Left lung (tissue), 4 donors: ENCODE measurements at regions not wholly inside any gene's neighbourhood (a gene's known extent, or its start where the extent isn't known, plus 50 kb on each side); places are given as distances from the start of the nearest gene placed in this dataset.

Source experiments
- ATAC-seq: fragments of 200-7000 bp; cut with Tn5 transposase; one replicate; pipeline ENCODE4 v1.9.1; 2020; ENCODE audit warnings: moderate library complexity
- DNase-seq, 4 donors: peaks; one replicate each; pipeline ENCODE4 v3.0.0-alpha.2; 2013 to 2020
- H3K27ac ChIP-seq, 2 donors: fragments of 200-600 bp; sonication (generic) in 1 of 2; one replicate each; pipeline versions ENCODE4 v1.5.0 to v1.8.0; 2020 to 2021
- H3K27me3 ChIP-seq, 2 donors: fragments of 200-600 bp; sonication (generic) in 1 of 2; one replicate each; pipeline versions ENCODE4 v1.5.0 to v1.8.0; 2020 to 2021
- H3K36me3 ChIP-seq, 2 donors: fragments of 200-600 bp; sonication (generic) in 1 of 2; one replicate each; pipeline versions ENCODE4 v1.5.0 to v1.8.0; 2020 to 2021
- H3K4me1 ChIP-seq, 2 donors: fragments of 200-600 bp; one replicate each; pipeline ENCODE4 v1.8.0; 2021
- H3K4me3 ChIP-seq, 2 donors: fragments of 200-600 bp; sonication (generic) in 1 of 2; one replicate each; pipeline versions ENCODE4 v1.5.0 to v1.8.0; 2020 to 2021; ENCODE audit warnings: mild to moderate bottlenecking in 1 of 2
- H3K9me3 ChIP-seq, 2 donors: fragments of 200-600 bp; sonication (generic) in 1 of 2; one replicate each; pipeline versions ENCODE4 v1.5.0 to v1.8.0; 2020 to 2021
- CTCF ChIP-seq, 2 donors: fragments of 200-600 bp; sonication (generic) in 1 of 2; IDR thresholded peaks; one replicate each; pipeline versions ENCODE4 v1.5.0 to v1.8.0; 2021; ENCODE audit warnings: antibody characterized with exemption in 2 of 2
- intact Hi-C, 2 donors: fragments of 100-400 bp; cut with DNase I; formaldehyde crosslinking; loops; one replicate each; pipeline versions ENCODE4 v1.11.2 to v1.14.2; 2022
- donor health status: DM: no; HTN: yes; CAD: no.
- donor health status: DM: no; HTN: no; CAD: no.

GRCh38 chr6:43992126-43992663, 135.1 kb downstream of the MRPL14 start:
- no peak overlapping the region for H3K4me3 ChIP-seq
- H3K27ac ChIP-seq, result no peak overlapping the region
- H3K9me3 ChIP-seq, result no peaks in the 10 kb centered on the region
- no peak for TF ChIP-seq CTCF (IDR thresholded peaks at IDR 0.05)
- DNase-seq, result no peak
- intact Hi-C loops, result no loop called here
- no peak for ATAC-seq
- H3K27me3 ChIP-seq, result peaks cover 0 to 2% of the 10 kb centered on the region in 2 donors
- no peaks in the 10 kb centered on the region for H3K36me3 ChIP-seq
- H3K4me1 ChIP-seq, result no peaks in the 10 kb centered on the region

- Histone ChIP-seq H3K4me3 (no peak overlapping the region), H3K27me3 (peaks cover 0 to 11% of the 10 kb centered on the region in 2 donors), H3K36me3 (no peaks in the 10 kb centered on the region), H3K9me3 (no peaks in the 10 kb centered on the region), H3K4me1 (no peaks in the 10 kb centered on the region), H3K27ac (no peak overlapping the region)
- peak; percentile 45 for ATAC-seq
- no peak for TF ChIP-seq CTCF (IDR thresholded peaks at IDR 0.05)
- intact Hi-C loops, result no loop called here
- peak in 3 of 4 donors; percentile 44 to 81 (median 59) for DNase-seq
Measured at GRCh38 chr6:43990627-43991619, 136.3 kb downstream of the MRPL14 start.

- peaks cover 0 to 11% of the 10 kb centered on the region in 2 donors for H3K27me3 ChIP-seq
- intact Hi-C loops, result no loop called here
- no peaks in the 10 kb centered on the region for H3K36me3 ChIP-seq
- no peak overlapping the region for H3K27ac ChIP-seq
- no peak for TF ChIP-seq CTCF (IDR thresholded peaks at IDR 0.05)
- H3K4me1 ChIP-seq, result no peaks in the 10 kb centered on the region
- H3K4me3 ChIP-seq, result no peak overlapping the region
- DNase-seq (peak in 1 of 4 donors; percentile 24), ATAC-seq (no peak)
- H3K9me3 ChIP-seq, result no peaks in the 10 kb centered on the region
Measured at GRCh38 chr6:43990275-43990626, 137.0 kb downstream of the MRPL14 start.

- intact Hi-C loops, result no loop called here
- TF ChIP-seq CTCF (IDR thresholded peaks at IDR 0.05), result no peak
- ATAC-seq (no peak), DNase-seq (no peak)
- no peak overlapping the region for H3K4me3 ChIP-seq
- H3K36me3 ChIP-seq, result no peaks in the 10 kb centered on the region
- no peaks in the 10 kb centered on the region for H3K9me3 ChIP-seq
- H3K27ac ChIP-seq, result no peak overlapping the region
- peaks cover 0 to 11% of the 10 kb centered on the region in 2 donors for H3K27me3 ChIP-seq
- no peaks in the 10 kb centered on the region for H3K4me1 ChIP-seq
Measured at GRCh38 chr6:43989581-43990146, 137.6 kb downstream of the MRPL14 start.

- H3K27ac ChIP-seq, result no peak overlapping the region
- ATAC-seq, result no peak
- H3K4me1 ChIP-seq, result no peaks in the 10 kb centered on the region
Measured at GRCh38 chr6:43988801-43989200, 138.5 kb downstream of the MRPL14 start.

More at GRCh38 chr6:43988801-43989200, 138.5 kb downstream of the MRPL14 start:
- no peak for TF ChIP-seq CTCF (IDR thresholded peaks at IDR 0.05)
- Histone ChIP-seq H3K9me3 (no peaks in the 10 kb centered on the region), H3K36me3 (no peaks in the 10 kb centered on the region), H3K4me3 (no peak overlapping the region), H3K27me3 (peaks cover 0 to 11% of the 10 kb centered on the region in 2 donors)
- DNase-seq, result no peak
- intact Hi-C loops, result no loop called here
